Testis (tissue), 2 donors: ENCODE measurements at regions not wholly inside any gene's neighbourhood (a gene's known extent, or its start where the extent isn't known, plus 50 kb on each side); places are given as distances from the start of the nearest gene placed in this dataset.

Source experiments
- DNase-seq: peaks from one replicate; pipeline ENCODE4 v3.0.0-alpha.2; 2019
- H3K27ac ChIP-seq, 2 donors: fragments of 200-600 bp; sonication (generic); one replicate each; pipeline ENCODE4 v1.5.1; 2019
- H3K27me3 ChIP-seq: fragments of 200-600 bp; sonication (generic); one replicate; pipeline ENCODE4 v1.5.1; 2019
- H3K36me3 ChIP-seq: fragments of 200-600 bp; sonication (generic); one replicate; pipeline ENCODE4 v1.5.1; 2017; ENCODE audit warnings: low read depth; ENCODE audit errors: missing control alignments
- H3K4me1 ChIP-seq: fragments of 200-600 bp; sonication (generic); one replicate; pipeline ENCODE4 v1.5.1; 2019
- H3K4me3 ChIP-seq, 2 donors: fragments of 200-600 bp; sonication (generic); one replicate each; pipeline ENCODE4 v1.5.1; 2017 to 2019
- H3K9me3 ChIP-seq: fragments of 200-600 bp; sonication (generic); one replicate; pipeline ENCODE4 v1.5.1; 2017
- CTCF ChIP-seq, 3 experiments: fragments of 450-650 bp in 2 of 3; fragments of 200-600 bp in 1 of 3; sonication (generic) in 1 of 3; IDR thresholded peaks; one replicate each; pipeline ENCODE4 v1.5.1; 2016 to 2019; ENCODE audit warnings: antibody characterized with exemption in 3 of 3, mild to moderate bottlenecking in 2 of 3, moderate library complexity in 1 of 3
- POLR2A ChIP-seq: fragments of 450-650 bp; IDR thresholded peaks from one replicate; pipeline ENCODE4 v1.6.1; 2017; ENCODE audit warnings: antibody characterized with exemption, mild to moderate bottlenecking, moderate library complexity
- WGBS, 2 donors: methylation state at CpG; one replicate each; pipeline ENCODE4 v1.1.5; 2018; 5-methylcytosine and 5-hydroxymethylcytosine counted together
- intact Hi-C: fragments of 100-400 bp; cut with DNase I; formaldehyde crosslinking; loops from one replicate; pipeline ENCODE4 v1.15.1; 2023; ENCODE audit warnings: low total_unique reads

- no peak overlapping the region for H3K27ac ChIP-seq
- no peaks in the 10 kb centered on the region for H3K4me1 ChIP-seq
- WGBS, 2 donors, result 87 to 99% methylated on average over 3 of the region's 3 CpGs
- H3K9me3 ChIP-seq, result no peaks in the 10 kb centered on the region
- H3K4me3 ChIP-seq, result no peak overlapping the region
- intact Hi-C loops, result no loop called here
- H3K36me3 ChIP-seq, result no peaks in the 10 kb centered on the region
- TF ChIP-seq POLR2A (no peak), CTCF (IDR thresholded peaks at IDR 0.05) (no peak)
- no peaks in the 10 kb centered on the region for H3K27me3 ChIP-seq
- no peak for DNase-seq
These were observed 63.4 kb upstream of the EXOC1L start for GRCh38 chr4:55756208-55756607.

DNA sequence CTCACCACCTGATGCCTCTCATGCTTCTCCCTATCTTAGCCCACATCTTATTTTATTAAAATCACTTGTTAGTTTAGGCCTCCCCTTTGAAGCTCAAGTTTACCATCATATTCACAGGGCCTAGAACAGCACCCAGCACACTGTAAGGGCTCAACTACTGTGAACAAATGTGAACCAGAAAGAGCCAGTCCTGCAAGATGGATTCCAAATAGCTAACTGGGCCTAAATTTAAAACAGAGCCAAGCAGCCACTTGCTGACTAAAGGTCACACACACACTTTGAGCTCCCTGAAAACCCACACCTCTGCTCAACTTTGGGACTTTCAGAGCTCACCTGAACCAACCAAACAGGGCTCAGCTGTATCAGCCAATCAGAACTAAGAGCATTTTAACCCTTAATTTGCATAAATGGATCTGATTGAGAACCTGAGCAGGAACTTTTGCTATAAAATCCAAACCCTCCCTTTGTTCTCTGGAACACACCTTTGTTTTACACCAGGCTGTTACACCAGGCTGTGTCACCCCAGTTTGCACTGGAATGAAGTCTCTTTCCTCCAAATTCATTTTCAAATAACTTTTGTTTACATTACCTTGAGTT lies 62.1 kb upstream of the EXOC1L start:
- Histone ChIP-seq H3K4me1 (no peaks in the 10 kb centered on the region), H3K27ac (no peak overlapping the region), H3K36me3 (no peaks in the 10 kb centered on the region), H3K9me3 (no peaks in the 10 kb centered on the region), H3K4me3 (no peak overlapping the region), H3K27me3 (no peaks in the 10 kb centered on the region)
- intact Hi-C loops, result no loop called here
- no peak for DNase-seq
- TF ChIP-seq CTCF (IDR thresholded peaks at IDR 0.05) (no peak), POLR2A (no peak)

DNA sequence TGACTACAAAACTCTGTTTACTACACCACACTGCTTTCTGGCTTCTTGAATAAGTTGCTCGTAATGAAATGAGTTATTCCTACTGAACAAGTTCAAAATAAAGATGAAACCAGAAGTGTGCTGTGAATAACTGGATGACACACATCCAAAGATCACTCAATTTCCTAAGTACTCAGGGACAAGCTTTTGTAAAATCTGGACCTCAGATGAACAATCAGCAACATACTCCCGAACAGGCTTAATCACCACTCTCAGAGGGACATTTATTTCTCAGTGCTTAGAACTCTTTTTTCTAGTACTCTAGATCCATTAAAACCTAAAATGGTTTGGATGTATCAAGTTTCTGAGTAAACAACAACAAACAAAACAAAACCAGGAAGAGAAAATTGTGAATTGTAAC lies 61.5 kb upstream of the EXOC1L start:
- 82 to 83% methylated on average over 2 of the region's 2 CpGs for WGBS, 2 donors

DNA sequence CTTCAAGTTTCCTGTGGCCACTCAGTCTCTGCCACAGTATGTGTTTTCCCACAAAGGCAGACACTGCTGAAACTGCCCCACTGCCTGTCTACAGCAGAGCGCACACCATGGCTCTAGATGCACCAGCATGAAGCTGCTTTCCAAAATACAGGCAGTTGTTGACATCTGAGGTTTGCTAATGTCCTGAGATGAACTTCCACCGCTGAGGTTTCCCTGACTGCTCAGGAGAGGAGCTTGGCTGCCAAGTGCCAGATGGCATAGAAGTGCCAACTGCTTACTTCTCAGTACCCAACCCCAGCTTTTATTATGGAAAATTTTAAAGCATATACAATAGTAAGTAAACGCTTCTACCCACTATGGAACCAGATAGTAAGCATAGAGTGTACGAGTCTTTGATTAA lies 61.0 kb upstream of the EXOC1L start:
- intact Hi-C loops, result no loop called here
- Histone ChIP-seq H3K27me3 (no peaks in the 10 kb centered on the region), H3K4me3 (no peak overlapping the region), H3K9me3 (no peaks in the 10 kb centered on the region), H3K27ac (no peak overlapping the region), H3K36me3 (no peaks in the 10 kb centered on the region), H3K4me1 (no peaks in the 10 kb centered on the region)
- WGBS, 2 donors, result 84% methylated on average over 4 of the region's 4 CpGs
- DNase-seq, result no peak
- TF ChIP-seq CTCF (IDR thresholded peaks at IDR 0.05), result no peak
- TF ChIP-seq POLR2A, result no peak

More for the DNA sequence above, 61.5 kb upstream of the EXOC1L start:
- intact Hi-C loops, result no loop called here
- H3K4me1 ChIP-seq, result no peaks in the 10 kb centered on the region
- DNase-seq, result no peak
- H3K27me3 ChIP-seq, result no peaks in the 10 kb centered on the region
- TF ChIP-seq POLR2A (no peak), CTCF (IDR thresholded peaks at IDR 0.05) (no peak)
- H3K9me3 ChIP-seq, result no peaks in the 10 kb centered on the region
- H3K4me3 ChIP-seq, result no peak overlapping the region
- H3K36me3 ChIP-seq, result no peaks in the 10 kb centered on the region
- no peak overlapping the region for H3K27ac ChIP-seq

GRCh38 chr4:55762819-55763218 lies 56.8 kb upstream of the EXOC1L start:
- TF ChIP-seq CTCF (IDR thresholded peaks at IDR 0.05), result no peak
- no peak for TF ChIP-seq POLR2A
- Histone ChIP-seq H3K27me3 (no peaks in the 10 kb centered on the region), H3K4me1 (no peaks in the 10 kb centered on the region), H3K4me3 (no peak overlapping the region), H3K9me3 (no peaks in the 10 kb centered on the region), H3K27ac (no peak overlapping the region), H3K36me3 (no peaks in the 10 kb centered on the region)
- intact Hi-C loops, result no loop called here
- no peak for DNase-seq
- 42 to 49% methylated on average over 3 of the region's 3 CpGs for WGBS, 2 donors
